ENCODE measurements at regions not wholly inside any gene's neighbourhood (a gene's known extent, or its start where the extent isn't known, plus 50 kb on each side); places are given as distances from the start of the nearest gene placed in this dataset.

GRCh38 chr14:101112351-101113107, 209.0 kb upstream of the RTL1 start:
- no peak overlapping the region for H3K27ac ChIP-seq

GRCh38 chr14:101113108-101113612, 209.6 kb upstream of the RTL1 start:
- no peak for TF ChIP-seq ZFX (IDR thresholded peaks at IDR 0.05; ENCODE audit: borderline replicate concordance)
- no peak for TF ChIP-seq CTCF (IDR thresholded peaks at IDR 0.05)
- H3K27ac ChIP-seq = no peak overlapping the region

More at GRCh38 chr14:101112351-101113107, 209.0 kb upstream of the RTL1 start:
- TF ChIP-seq CTCF (IDR thresholded peaks at IDR 0.05) (no peak), ZFX (IDR thresholded peaks at IDR 0.05; ENCODE audit: borderline replicate concordance) (no peak)

- TF ChIP-seq CTCF (IDR thresholded peaks at IDR 0.05) = no peak
- no peak for TF ChIP-seq ZFX (IDR thresholded peaks at IDR 0.05; ENCODE audit: borderline replicate concordance)
- H3K27ac ChIP-seq = no peak overlapping the region
Measured at GRCh38 chr14:101113835-101114725, 210.6 kb upstream of the RTL1 start.

- TF ChIP-seq ZFX (IDR thresholded peaks at IDR 0.05; ENCODE audit: borderline replicate concordance) (no peak), CTCF (IDR thresholded peaks at IDR 0.05) (no peak)
- H3K27ac ChIP-seq = no peak overlapping the region
Measured at GRCh38 chr14:101114726-101115515, 211.4 kb upstream of the RTL1 start.

GRCh38 chr14:101115652-101116051, 212.1 kb upstream of the RTL1 start:
- TF ChIP-seq CTCF (IDR thresholded peaks at IDR 0.05) (no peak), ZFX (IDR thresholded peaks at IDR 0.05; ENCODE audit: borderline replicate concordance) (no peak)
- no peak overlapping the region for H3K27ac ChIP-seq

- H3K27ac ChIP-seq = no peak overlapping the region
- TF ChIP-seq CTCF (IDR thresholded peaks at IDR 0.05) (no peak), ZFX (IDR thresholded peaks at IDR 0.05; ENCODE audit: borderline replicate concordance) (no peak)
Measured at GRCh38 chr14:101116065-101116464, 212.5 kb upstream of the RTL1 start.

All from 22Rv1 (cell line).